WI38 (cell line): ENCODE measurements at regions not wholly inside any gene's neighbourhood (a gene's known extent, or its start where the extent isn't known, plus 50 kb on each side); places are given as distances from the start of the nearest gene placed in this dataset.

ENCODE experiments used
- H3K4me3 ChIP-seq: 2 replicates; pipeline ENCODE4 v1.5.1; 2011; ENCODE audit warnings: low read depth, mild to moderate bottlenecking, control low read depth, low read length
- TF ChIP-seq, protein P1 (sequence below): IDR thresholded peaks from 2 replicates; pipeline ENCODE4 v1.5.1; 2012; ENCODE audit warnings: low read depth, mild to moderate bottlenecking, control low read depth, low read length

GRCh38 chr13:59446391-59446790 is 717.3 kb downstream of the DIAPH3 start:
- no peak overlapping the region for H3K4me3 ChIP-seq
- TF ChIP-seq, protein P1, sequence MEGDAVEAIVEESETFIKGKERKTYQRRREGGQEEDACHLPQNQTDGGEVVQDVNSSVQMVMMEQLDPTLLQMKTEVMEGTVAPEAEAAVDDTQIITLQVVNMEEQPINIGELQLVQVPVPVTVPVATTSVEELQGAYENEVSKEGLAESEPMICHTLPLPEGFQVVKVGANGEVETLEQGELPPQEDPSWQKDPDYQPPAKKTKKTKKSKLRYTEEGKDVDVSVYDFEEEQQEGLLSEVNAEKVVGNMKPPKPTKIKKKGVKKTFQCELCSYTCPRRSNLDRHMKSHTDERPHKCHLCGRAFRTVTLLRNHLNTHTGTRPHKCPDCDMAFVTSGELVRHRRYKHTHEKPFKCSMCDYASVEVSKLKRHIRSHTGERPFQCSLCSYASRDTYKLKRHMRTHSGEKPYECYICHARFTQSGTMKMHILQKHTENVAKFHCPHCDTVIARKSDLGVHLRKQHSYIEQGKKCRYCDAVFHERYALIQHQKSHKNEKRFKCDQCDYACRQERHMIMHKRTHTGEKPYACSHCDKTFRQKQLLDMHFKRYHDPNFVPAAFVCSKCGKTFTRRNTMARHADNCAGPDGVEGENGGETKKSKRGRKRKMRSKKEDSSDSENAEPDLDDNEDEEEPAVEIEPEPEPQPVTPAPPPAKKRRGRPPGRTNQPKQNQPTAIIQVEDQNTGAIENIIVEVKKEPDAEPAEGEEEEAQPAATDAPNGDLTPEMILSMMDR: no peak

DNA sequence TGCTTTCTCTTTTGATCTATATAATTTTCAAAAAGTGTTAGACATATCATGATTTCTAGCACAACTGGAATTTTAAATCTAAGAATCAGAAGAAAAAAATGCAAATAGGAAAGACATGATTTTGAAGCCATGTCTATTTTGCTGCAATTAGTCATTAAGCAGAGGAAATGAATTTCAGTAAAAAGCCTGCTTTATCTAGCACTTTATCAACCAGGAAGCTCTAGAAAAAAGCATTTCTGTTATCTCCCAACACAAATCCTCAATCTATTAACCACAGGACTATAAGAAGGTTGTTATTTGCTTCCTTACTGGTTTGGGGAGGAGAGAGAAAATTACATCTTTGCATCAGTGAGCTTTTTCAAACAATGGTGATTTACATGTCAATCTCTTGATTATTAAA is 716.7 kb downstream of the DIAPH3 start:
- no peak overlapping the region for H3K4me3 ChIP-seq
- TF ChIP-seq, protein P1: no peak

GRCh38 chr13:59447846-59448620 is 715.7 kb downstream of the DIAPH3 start:
- TF ChIP-seq, protein P1: no peak
- no peak overlapping the region for H3K4me3 ChIP-seq

GRCh38 chr13:59449750-59450149 is 714.0 kb downstream of the DIAPH3 start:
- no peak overlapping the region for H3K4me3 ChIP-seq
- TF ChIP-seq, protein P1: no peak

DNA sequence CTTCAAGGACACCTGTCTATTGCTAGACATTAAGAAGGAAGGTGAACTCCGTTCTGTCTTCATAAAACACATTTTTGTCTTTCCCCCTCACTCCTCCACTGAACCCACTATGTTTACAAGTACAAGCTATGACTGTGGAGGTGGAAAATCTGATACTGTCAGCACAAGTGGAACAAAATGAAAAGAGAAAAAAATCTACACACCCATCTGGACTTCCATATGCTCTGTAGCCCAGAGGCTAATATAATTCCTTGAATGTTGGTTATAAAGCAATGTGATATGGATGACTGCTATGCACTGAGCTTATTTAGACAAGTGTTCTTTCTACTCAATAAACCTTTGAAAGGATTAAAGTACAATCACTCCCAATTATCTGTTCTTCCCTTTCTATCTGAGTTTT is 713.5 kb downstream of the DIAPH3 start:
- H3K4me3 ChIP-seq: no peak overlapping the region
- TF ChIP-seq, protein P1: no peak

- TF ChIP-seq, protein P1: no peak
- H3K4me3 ChIP-seq: no peak overlapping the region
These were observed 712.5 kb downstream of the DIAPH3 start for GRCh38 chr13:59451236-59451635.

GRCh38 chr13:59452189-59452890 is 711.4 kb downstream of the DIAPH3 start:
- TF ChIP-seq, protein P1: no peak
- H3K4me3 ChIP-seq: no peak overlapping the region
